ENCODE measurements at regions not wholly inside any gene's neighbourhood (a gene's known extent, or its start where the extent isn't known, plus 50 kb on each side); places are given as distances from the start of the nearest gene placed in this dataset.
A peak's percentile ranks its signal among the peaks of the same experiment; 100 is the strongest.

GRCh38 chr9:116081435-116082115 lies 72.0 kb upstream of the PAPPA start:
- DNase-seq (ENCODE audit: low read depth), result no peak

GRCh38 chr9:116083837-116084236 lies 69.8 kb upstream of the PAPPA start:
- DNase-seq (ENCODE audit: low read depth), result no peak

- DNase-seq (ENCODE audit: low read depth), result no peak
Observed at GRCh38 chr9:116084497-116084896, 69.1 kb upstream of the PAPPA start.

GRCh38 chr9:116087246-116087645 lies 66.3 kb upstream of the PAPPA start:
- DNase-seq (ENCODE audit: low read depth), result no peak

- DNase-seq (ENCODE audit: low read depth), result peak; percentile 46
Observed at GRCh38 chr9:116087751-116088194, 65.8 kb upstream of the PAPPA start.

- no peak for DNase-seq (ENCODE audit: low read depth)
Observed at GRCh38 chr9:116088396-116088795, 65.2 kb upstream of the PAPPA start.

GRCh38 chr9:116090030-116090770 lies 63.4 kb upstream of the PAPPA start:
- DNase-seq (ENCODE audit: low read depth), result no peak

GRCh38 chr9:116094846-116095245 lies 58.7 kb upstream of the PAPPA start:
- DNase-seq (ENCODE audit: low read depth), result no peak

GRCh38 chr9:116095403-116095802 lies 58.2 kb upstream of the PAPPA start:
- no peak for DNase-seq (ENCODE audit: low read depth)

GRCh38 chr9:116096046-116096445 lies 57.5 kb upstream of the PAPPA start:
- DNase-seq (ENCODE audit: low read depth), result no peak

- no peak for DNase-seq (ENCODE audit: low read depth)
Observed at GRCh38 chr9:116096853-116097252, 56.7 kb upstream of the PAPPA start.

- DNase-seq (ENCODE audit: low read depth), result no peak
Observed at GRCh38 chr9:116098476-116098875, 55.1 kb upstream of the PAPPA start.

GRCh38 chr9:116099821-116100220 lies 53.8 kb upstream of the PAPPA start:
- no peak for DNase-seq (ENCODE audit: low read depth)

GRCh38 chr9:116100711-116101121 lies 52.9 kb upstream of the PAPPA start:
- no peak for DNase-seq (ENCODE audit: low read depth)

GRCh38 chr9:116101516-116101915 lies 52.1 kb upstream of the PAPPA start:
- no peak for DNase-seq (ENCODE audit: low read depth)

- DNase-seq (ENCODE audit: low read depth), result no peak
Observed at GRCh38 chr9:116102596-116102995, 51.0 kb upstream of the PAPPA start.
